SK-N-SH (cell line): ENCODE measurements at regions not wholly inside any gene's neighbourhood (a gene's known extent, or its start where the extent isn't known, plus 50 kb on each side); places are given as distances from the start of the nearest gene placed in this dataset.

Experiments
- CTCF ChIA-PET: fragments of 300-600, 350-600 bp; formaldehyde crosslinking; extraction: SDS; loops from one replicate; lab custom pipeline; 2021; lab: Yijun Ruan, JAX
- POLR2A ChIA-PET: fragments of 350-600 bp; sonication (Branson Sonifier 250); formaldehyde crosslinking; extraction: SDS; loops from one replicate; lab custom pipeline; 2020; ENCODE audit warnings: antibody characterized with exemption, inconsistent platforms; lab: Yijun Ruan, JAX
- DNase-seq: peaks from one replicate; pipeline ENCODE4 v3.0.0; 2012
- H2AFZ ChIP-seq: fragments of 200-600 bp; sonication (generic); 2 replicates; pipeline ENCODE4 v1.8.1; 2016; ENCODE audit warnings: antibody characterized with exemption, mild to moderate bottlenecking, low read depth
- H3F3A ChIP-seq: fragments of 200-600 bp; sonication (generic); replicated peaks from 2 replicates; pipeline ENCODE3; 2016; ENCODE audit warnings: antibody characterized with exemption, mild to moderate bottlenecking; ENCODE audit not compliant: insufficient read depth
- H3K27ac ChIP-seq, 2 experiments: fragments of 200-500 bp in 1 of 2; fragments of 200-600 bp in 1 of 2; sonication (Bioruptor generic) in 1 of 2; sonication (generic), shearing (Covaris generic) in 1 of 2; 2 replicates each; pipeline versions ENCODE4 v1.5.1 to v1.6.1; 2014 to 2016; ENCODE audit warnings: low read depth in 2 of 2, inconsistent platforms in 1 of 2, low read length in 1 of 2, mild to moderate bottlenecking in 1 of 2, mixed read lengths in 1 of 2
- H3K27me3 ChIP-seq: fragments of 200-600 bp; sonication (generic), shearing (Covaris generic); 2 replicates; pipeline ENCODE4 v1.6.1; 2016; ENCODE audit warnings: mixed run types; ENCODE audit not compliant: insufficient read depth
- H3K36me3 ChIP-seq, 2 experiments: fragments of 200-500 bp in 1 of 2; fragments of 200-600 bp in 1 of 2; sonication (Bioruptor generic) in 1 of 2; sonication (generic) in 1 of 2; replicated peaks in 1 of 2; 2 replicates each; pipeline versions ENCODE3 to v1.5.1; 2014 to 2016; ENCODE audit warnings: low read length in 1 of 2, mild to moderate bottlenecking in 1 of 2; ENCODE audit not compliant: insufficient read depth in 2 of 2, control insufficient read depth in 1 of 2
- H3K4me1 ChIP-seq, 2 experiments: fragments of 200-500 bp in 1 of 2; fragments of 200-600 bp in 1 of 2; sonication (Bioruptor generic) in 1 of 2; sonication (generic), shearing (Covaris generic) in 1 of 2; 2 replicates each; pipeline versions ENCODE4 v1.5.1 to v1.6.1; 2014 to 2016; ENCODE audit warnings: low read depth in 1 of 2, low read length in 1 of 2, mixed run types in 1 of 2; ENCODE audit not compliant: insufficient read depth in 2 of 2, control insufficient read depth in 1 of 2
- H3K4me2 ChIP-seq: fragments of 200-600 bp; sonication (generic), shearing (Covaris generic); 2 replicates; pipeline ENCODE4 v1.6.1; 2017; ENCODE audit warnings: mixed run types
- H3K4me3 ChIP-seq, 2 experiments: fragments of 200-500 bp in 1 of 2; fragments of 200-600 bp in 1 of 2; sonication (Bioruptor generic) in 1 of 2; sonication (generic), shearing (Covaris generic) in 1 of 2; 2 replicates each; pipeline versions ENCODE4 v1.5.1 to v1.8.1; 2014 to 2016; ENCODE audit warnings: low read depth in 2 of 2, inconsistent platforms in 1 of 2, low read length in 1 of 2, mild to moderate bottlenecking in 1 of 2, mixed read lengths in 1 of 2, moderate library complexity in 1 of 2
- H3K79me2 ChIP-seq: fragments of 200-600 bp; sonication (generic); 2 replicates; pipeline ENCODE4 v1.8.1; 2017; ENCODE audit warnings: mild to moderate bottlenecking; ENCODE audit not compliant: insufficient read depth
- H3K9ac ChIP-seq: fragments of 200-600 bp; sonication (generic); 2 replicates; pipeline ENCODE4 v1.6.1; 2017; ENCODE audit warnings: mixed run types
- H3K9me2 ChIP-seq: fragments of 200-600 bp; sonication (generic); 2 replicates; pipeline ENCODE4 v1.6.1; 2017; ENCODE audit warnings: mixed run types
- H3K9me3 ChIP-seq: fragments of 200-600 bp; sonication (generic); 2 replicates; pipeline ENCODE4 v1.6.1; 2017; ENCODE audit warnings: mixed run types, mild to moderate bottlenecking, moderate library complexity
- H4K20me1 ChIP-seq: fragments of 200-600 bp; sonication (generic); 2 replicates; pipeline ENCODE4 v1.6.1; 2017; ENCODE audit warnings: mild to moderate bottlenecking, mixed run types; ENCODE audit not compliant: insufficient read depth
- ELF1 ChIP-seq: IDR thresholded peaks from 2 replicates; pipeline ENCODE4 v1.4.0; 2012
- EP300 ChIP-seq, 2 experiments: IDR thresholded peaks; 2 replicates each; pipeline versions ENCODE4 v1.4.0 to v1.6.1; 2012; ENCODE audit warnings: borderline replicate concordance in 1 of 2, low read depth in 1 of 2, low read length in 1 of 2
- FOSL2 ChIP-seq: IDR thresholded peaks from 2 replicates; pipeline ENCODE4 v1.4.0; 2012; ENCODE audit warnings: low read depth, mild to moderate bottlenecking, moderate library complexity, borderline replicate concordance
- FOXJ3 ChIP-seq: sonication (generic); formaldehyde crosslinking; IDR thresholded peaks from 2 replicates; pipeline ENCODE4 v1.5.1; 2020; ENCODE audit warnings: mild to moderate bottlenecking, missing genetic modification reagents
- GATA2 ChIP-seq: sonication (generic); formaldehyde crosslinking; IDR thresholded peaks from 2 replicates; pipeline ENCODE4 v1.5.0; 2020; ENCODE audit warnings: mild to moderate bottlenecking, missing genetic modification reagents
- JUND ChIP-seq: IDR thresholded peaks from 2 replicates; pipeline ENCODE4 v1.4.0; 2012
- RFX5 ChIP-seq: IDR thresholded peaks from 2 replicates; pipeline ENCODE4 v1.6.1; 2012; ENCODE audit warnings: mild to moderate bottlenecking, improper control_type of control experiment, low read length
- SIN3A ChIP-seq: IDR thresholded peaks from 2 replicates; pipeline ENCODE4 v1.6.1; 2012; ENCODE audit warnings: low read depth, mild to moderate bottlenecking, low read length, moderate library complexity, borderline replicate concordance
- SMC3 ChIP-seq: IDR thresholded peaks from 2 replicates; pipeline ENCODE4 v1.6.1; 2012; ENCODE audit warnings: low read depth, low read length, improper control_type of control experiment
- TCF12 ChIP-seq: IDR thresholded peaks from 2 replicates; pipeline ENCODE4 v1.4.0; 2012
- WGBS: methylation state at CpG from one replicate; pipeline ENCODE4 v1.1.6; 2017; ENCODE audit warnings: low lambda C conversion rate; 5-methylcytosine and 5-hydroxymethylcytosine counted together
- TF ChIP-seq, protein P1 (sequence below): IDR thresholded peaks from 2 replicates; pipeline ENCODE4; 2012
- TF ChIP-seq, protein P2 (sequence below): fragments of 150-350 bp; IDR thresholded peaks from 2 replicates; pipeline ENCODE4 v1.6.1; 2016; ENCODE audit warnings: mild to moderate bottlenecking, low read depth, low read length
- TF ChIP-seq, protein P3 (sequence below): fragments of 200-600 bp; sonication (generic); IDR thresholded peaks from 2 replicates; pipeline ENCODE4 v1.6.1; 2017; ENCODE audit warnings: antibody characterized with exemption, mild to moderate bottlenecking, moderate library complexity
- TF ChIP-seq, protein P4 (sequence below): IDR thresholded peaks from 2 replicates; pipeline ENCODE4 v1.6.1; 2012; ENCODE audit warnings: mild to moderate bottlenecking, low read depth, low read length, moderate library complexity
- TF ChIP-seq, protein P5 (sequence below): IDR thresholded peaks from 2 replicates; pipeline ENCODE4 v1.4.0; 2012; ENCODE audit warnings: low read depth, borderline replicate concordance

DNA sequence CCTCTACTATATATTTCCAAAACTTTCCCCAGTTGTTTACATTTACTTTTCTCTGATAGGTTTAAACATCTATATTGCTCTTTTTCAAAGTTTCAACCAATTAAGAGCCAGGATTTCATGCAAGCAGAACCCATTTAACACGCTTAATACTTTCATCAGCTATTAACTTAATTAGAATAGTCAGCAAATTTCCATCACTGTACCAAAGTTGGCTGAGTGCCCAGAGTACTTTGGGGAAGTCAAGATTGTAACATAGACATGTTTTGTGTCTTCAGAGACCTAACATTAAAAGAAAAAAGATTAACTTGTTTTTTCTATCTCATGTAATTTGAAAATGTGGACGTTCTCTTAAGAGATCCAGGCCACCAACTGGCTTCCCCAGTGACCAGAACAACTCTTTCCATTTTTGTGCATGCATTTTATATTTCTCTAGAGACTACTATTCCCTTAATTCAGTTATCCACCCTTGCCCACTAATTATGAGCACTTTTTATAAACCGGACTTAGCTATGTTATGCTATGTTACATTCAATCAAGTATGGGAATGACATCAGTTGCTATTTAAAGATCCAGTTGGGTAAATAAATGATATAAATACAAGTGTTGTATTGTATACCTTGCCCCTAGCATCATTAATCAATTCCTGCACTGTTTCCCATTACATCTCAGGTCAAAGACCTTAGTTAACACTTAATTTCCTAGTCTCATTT is 478.1 kb upstream of the NMUR2 start:
- POLR2A ChIA-PET, result no interaction called here
- H3K36me3 ChIP-seq, result no peaks in the 10 kb centered on the region
- no peak overlapping the region for H2AFZ ChIP-seq
- TF ChIP-seq, protein P1, sequence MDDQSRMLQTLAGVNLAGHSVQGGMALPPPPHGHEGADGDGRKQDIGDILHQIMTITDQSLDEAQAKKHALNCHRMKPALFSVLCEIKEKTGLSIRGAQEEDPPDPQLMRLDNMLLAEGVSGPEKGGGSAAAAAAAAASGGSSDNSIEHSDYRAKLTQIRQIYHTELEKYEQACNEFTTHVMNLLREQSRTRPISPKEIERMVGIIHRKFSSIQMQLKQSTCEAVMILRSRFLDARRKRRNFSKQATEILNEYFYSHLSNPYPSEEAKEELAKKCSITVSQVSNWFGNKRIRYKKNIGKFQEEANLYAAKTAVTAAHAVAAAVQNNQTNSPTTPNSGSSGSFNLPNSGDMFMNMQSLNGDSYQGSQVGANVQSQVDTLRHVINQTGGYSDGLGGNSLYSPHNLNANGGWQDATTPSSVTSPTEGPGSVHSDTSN, result no peak
- TF ChIP-seq SIN3A (no peak), GATA2 (CRISPR knock-in tag) (no peak), TCF12 (no peak), JUND (no peak)
- TF ChIP-seq, protein P2, sequence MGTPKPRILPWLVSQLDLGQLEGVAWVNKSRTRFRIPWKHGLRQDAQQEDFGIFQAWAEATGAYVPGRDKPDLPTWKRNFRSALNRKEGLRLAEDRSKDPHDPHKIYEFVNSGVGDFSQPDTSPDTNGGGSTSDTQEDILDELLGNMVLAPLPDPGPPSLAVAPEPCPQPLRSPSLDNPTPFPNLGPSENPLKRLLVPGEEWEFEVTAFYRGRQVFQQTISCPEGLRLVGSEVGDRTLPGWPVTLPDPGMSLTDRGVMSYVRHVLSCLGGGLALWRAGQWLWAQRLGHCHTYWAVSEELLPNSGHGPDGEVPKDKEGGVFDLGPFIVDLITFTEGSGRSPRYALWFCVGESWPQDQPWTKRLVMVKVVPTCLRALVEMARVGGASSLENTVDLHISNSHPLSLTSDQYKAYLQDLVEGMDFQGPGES, result no peak
- TF ChIP-seq, protein P3, sequence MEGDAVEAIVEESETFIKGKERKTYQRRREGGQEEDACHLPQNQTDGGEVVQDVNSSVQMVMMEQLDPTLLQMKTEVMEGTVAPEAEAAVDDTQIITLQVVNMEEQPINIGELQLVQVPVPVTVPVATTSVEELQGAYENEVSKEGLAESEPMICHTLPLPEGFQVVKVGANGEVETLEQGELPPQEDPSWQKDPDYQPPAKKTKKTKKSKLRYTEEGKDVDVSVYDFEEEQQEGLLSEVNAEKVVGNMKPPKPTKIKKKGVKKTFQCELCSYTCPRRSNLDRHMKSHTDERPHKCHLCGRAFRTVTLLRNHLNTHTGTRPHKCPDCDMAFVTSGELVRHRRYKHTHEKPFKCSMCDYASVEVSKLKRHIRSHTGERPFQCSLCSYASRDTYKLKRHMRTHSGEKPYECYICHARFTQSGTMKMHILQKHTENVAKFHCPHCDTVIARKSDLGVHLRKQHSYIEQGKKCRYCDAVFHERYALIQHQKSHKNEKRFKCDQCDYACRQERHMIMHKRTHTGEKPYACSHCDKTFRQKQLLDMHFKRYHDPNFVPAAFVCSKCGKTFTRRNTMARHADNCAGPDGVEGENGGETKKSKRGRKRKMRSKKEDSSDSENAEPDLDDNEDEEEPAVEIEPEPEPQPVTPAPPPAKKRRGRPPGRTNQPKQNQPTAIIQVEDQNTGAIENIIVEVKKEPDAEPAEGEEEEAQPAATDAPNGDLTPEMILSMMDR, result no peak
- TF ChIP-seq, protein P4, sequence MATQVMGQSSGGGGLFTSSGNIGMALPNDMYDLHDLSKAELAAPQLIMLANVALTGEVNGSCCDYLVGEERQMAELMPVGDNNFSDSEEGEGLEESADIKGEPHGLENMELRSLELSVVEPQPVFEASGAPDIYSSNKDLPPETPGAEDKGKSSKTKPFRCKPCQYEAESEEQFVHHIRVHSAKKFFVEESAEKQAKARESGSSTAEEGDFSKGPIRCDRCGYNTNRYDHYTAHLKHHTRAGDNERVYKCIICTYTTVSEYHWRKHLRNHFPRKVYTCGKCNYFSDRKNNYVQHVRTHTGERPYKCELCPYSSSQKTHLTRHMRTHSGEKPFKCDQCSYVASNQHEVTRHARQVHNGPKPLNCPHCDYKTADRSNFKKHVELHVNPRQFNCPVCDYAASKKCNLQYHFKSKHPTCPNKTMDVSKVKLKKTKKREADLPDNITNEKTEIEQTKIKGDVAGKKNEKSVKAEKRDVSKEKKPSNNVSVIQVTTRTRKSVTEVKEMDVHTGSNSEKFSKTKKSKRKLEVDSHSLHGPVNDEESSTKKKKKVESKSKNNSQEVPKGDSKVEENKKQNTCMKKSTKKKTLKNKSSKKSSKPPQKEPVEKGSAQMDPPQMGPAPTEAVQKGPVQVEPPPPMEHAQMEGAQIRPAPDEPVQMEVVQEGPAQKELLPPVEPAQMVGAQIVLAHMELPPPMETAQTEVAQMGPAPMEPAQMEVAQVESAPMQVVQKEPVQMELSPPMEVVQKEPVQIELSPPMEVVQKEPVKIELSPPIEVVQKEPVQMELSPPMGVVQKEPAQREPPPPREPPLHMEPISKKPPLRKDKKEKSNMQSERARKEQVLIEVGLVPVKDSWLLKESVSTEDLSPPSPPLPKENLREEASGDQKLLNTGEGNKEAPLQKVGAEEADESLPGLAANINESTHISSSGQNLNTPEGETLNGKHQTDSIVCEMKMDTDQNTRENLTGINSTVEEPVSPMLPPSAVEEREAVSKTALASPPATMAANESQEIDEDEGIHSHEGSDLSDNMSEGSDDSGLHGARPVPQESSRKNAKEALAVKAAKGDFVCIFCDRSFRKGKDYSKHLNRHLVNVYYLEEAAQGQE, result no peak
- WGBS, result 3% methylated on average over 3 of the region's 3 CpGs
- no peak overlapping the region for H3K27ac ChIP-seq
- no peaks in the 10 kb centered on the region for H3K79me2 ChIP-seq
- H3K4me2 ChIP-seq, result no peak overlapping the region
- no peak for DNase-seq
- CTCF ChIA-PET, result no interaction called here
- no peaks in the 10 kb centered on the region for H3K9me3 ChIP-seq
- H3K27me3 ChIP-seq, result no peaks in the 10 kb centered on the region
- H3K4me3 ChIP-seq, result no peak overlapping the region
- no peaks in the 10 kb centered on the region for H4K20me1 ChIP-seq
- no peak overlapping the region for H3K9ac ChIP-seq
- H3K9me2 ChIP-seq, result no peaks in the 10 kb centered on the region
- no peaks in the 10 kb centered on the region for H3F3A ChIP-seq
- H3K4me1 ChIP-seq, result no peaks in the 10 kb centered on the region

DNA sequence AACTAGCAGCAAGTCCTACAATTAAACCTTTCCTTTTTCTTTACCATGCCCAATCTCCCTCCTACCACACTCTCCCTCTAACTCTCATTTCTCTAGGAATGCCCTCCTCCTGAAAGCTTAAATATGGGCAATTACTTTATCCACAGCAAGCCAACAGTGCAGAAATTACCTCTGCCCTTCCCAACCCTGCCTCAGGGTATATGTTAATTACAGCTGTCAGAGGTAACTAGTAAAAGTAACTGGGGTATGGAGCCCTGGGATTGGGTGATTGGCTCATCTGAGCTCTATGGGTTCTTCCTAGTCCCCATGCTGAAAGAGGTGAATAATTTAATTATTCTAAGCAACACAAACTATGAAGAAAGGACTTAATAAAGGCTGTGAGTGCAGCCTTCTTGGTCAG is 478.9 kb upstream of the NMUR2 start:
- CTCF ChIA-PET, result interaction anchor here (0.8 kb wide), 1 partner anchor 11 kb away, joined by 3 read pairs; no protein-coding TSS in a partner anchor
- H3F3A ChIP-seq, result no peaks in the 10 kb centered on the region
- TF ChIP-seq FOSL2, result no peak
- no peak for TF ChIP-seq TCF12
- TF ChIP-seq, protein P3, result no peak
- TF ChIP-seq, protein P5, sequence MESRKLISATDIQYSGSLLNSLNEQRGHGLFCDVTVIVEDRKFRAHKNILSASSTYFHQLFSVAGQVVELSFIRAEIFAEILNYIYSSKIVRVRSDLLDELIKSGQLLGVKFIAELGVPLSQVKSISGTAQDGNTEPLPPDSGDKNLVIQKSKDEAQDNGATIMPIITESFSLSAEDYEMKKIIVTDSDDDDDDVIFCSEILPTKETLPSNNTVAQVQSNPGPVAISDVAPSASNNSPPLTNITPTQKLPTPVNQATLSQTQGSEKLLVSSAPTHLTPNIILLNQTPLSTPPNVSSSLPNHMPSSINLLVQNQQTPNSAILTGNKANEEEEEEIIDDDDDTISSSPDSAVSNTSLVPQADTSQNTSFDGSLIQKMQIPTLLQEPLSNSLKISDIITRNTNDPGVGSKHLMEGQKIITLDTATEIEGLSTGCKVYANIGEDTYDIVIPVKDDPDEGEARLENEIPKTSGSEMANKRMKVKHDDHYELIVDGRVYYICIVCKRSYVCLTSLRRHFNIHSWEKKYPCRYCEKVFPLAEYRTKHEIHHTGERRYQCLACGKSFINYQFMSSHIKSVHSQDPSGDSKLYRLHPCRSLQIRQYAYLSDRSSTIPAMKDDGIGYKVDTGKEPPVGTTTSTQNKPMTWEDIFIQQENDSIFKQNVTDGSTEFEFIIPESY, result no peak
- no peak for TF ChIP-seq RFX5
- TF ChIP-seq EP300 (IDR thresholded peaks at IDR 0.05; ENCODE audit: borderline replicate concordance in 1 of 2, low read depth in 1 of 2, low read length in 1 of 2), result no peak
- TF ChIP-seq SMC3, result no peak
- TF ChIP-seq ELF1, result no peak
- no peak for TF ChIP-seq FOXJ3

More for the DNA sequence above, 478.9 kb upstream of the NMUR2 start:
- Histone ChIP-seq H3K27ac (no peak overlapping the region), H3K9ac (no peak overlapping the region), H2AFZ (no peak overlapping the region), H3K4me2 (no peak overlapping the region), H3K27me3 (no peaks in the 10 kb centered on the region), H3K4me3 (no peak overlapping the region), H3K9me3 (no peaks in the 10 kb centered on the region), H3K9me2 (no peaks in the 10 kb centered on the region), H3K36me3 (no peaks in the 10 kb centered on the region), H3K4me1 (no peaks in the 10 kb centered on the region), H4K20me1 (no peaks in the 10 kb centered on the region), H3K79me2 (no peaks in the 10 kb centered on the region)
- no peak for DNase-seq
- POLR2A ChIA-PET, result no interaction called here
